ENCODE measurements at regions not wholly inside any gene's neighbourhood (a gene's known extent, or its start where the extent isn't known, plus 50 kb on each side); places are given as distances from the start of the nearest gene placed in this dataset.

GRCh38 chr4:119816473-119816872 lies 187.9 kb upstream of the PDE5A start:
- DNase-seq: no peak

GRCh38 chr4:119810001-119810400 lies 181.4 kb upstream of the PDE5A start:
- DNase-seq: peak; percentile 66

- no peak for DNase-seq
These were observed 175.8 kb upstream of the PDE5A start for GRCh38 chr4:119804404-119804803.

- DNase-seq: no peak
These were observed 168.8 kb upstream of the PDE5A start for GRCh38 chr4:119797238-119797894.

DNA sequence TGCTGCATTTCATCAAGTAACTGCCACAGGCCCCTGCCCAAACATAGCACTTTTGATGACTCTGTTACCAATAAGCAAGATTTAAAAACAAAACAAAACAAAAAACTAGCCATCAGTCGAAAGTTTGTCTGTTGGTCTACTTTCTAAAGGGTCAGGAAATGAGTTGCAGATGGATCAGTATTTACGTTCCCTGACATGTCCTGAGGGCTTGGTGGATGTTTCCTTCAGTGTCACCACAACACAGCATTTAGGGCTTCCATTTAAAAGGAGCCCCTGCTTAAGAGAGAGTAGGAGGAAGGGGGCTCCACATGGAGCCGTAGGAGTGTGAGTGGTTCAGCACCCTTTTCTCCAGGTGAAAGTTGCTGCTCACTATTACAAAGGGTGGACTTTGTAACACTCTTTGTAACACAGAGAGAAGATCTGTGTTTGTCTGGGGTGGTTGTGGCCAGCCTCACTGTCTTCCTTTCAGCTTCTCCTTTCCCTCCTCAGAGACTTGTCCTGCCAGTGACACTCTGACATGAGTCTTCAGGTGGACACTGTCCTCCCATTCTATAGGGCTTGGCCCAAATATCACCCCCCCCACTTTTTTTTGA lies 167.5 kb upstream of the PDE5A start:
- DNase-seq: no peak

DNA sequence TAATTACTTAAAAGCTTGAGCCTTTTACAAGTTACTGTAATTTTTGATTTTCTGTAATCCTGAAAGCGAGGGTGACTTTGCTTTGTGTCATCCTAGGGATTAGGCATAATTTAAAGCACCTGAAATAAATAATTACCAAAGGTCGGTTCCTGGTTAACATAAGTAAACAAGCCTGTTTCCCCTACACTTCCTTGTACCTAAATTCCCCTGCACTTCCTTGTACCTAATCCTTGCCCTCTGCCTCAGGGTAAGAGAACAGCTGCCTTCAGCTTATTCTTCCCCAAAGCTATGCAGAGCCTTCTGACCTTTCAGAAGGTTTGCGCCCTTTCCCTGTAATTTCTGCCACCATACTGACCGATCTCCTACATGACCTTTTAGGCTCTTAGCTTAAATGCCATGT lies 166.1 kb upstream of the PDE5A start:
- no peak for DNase-seq

- peak; percentile 6 for DNase-seq
These were observed 165.5 kb upstream of the PDE5A start for GRCh38 chr4:119794113-119794512.

DNA sequence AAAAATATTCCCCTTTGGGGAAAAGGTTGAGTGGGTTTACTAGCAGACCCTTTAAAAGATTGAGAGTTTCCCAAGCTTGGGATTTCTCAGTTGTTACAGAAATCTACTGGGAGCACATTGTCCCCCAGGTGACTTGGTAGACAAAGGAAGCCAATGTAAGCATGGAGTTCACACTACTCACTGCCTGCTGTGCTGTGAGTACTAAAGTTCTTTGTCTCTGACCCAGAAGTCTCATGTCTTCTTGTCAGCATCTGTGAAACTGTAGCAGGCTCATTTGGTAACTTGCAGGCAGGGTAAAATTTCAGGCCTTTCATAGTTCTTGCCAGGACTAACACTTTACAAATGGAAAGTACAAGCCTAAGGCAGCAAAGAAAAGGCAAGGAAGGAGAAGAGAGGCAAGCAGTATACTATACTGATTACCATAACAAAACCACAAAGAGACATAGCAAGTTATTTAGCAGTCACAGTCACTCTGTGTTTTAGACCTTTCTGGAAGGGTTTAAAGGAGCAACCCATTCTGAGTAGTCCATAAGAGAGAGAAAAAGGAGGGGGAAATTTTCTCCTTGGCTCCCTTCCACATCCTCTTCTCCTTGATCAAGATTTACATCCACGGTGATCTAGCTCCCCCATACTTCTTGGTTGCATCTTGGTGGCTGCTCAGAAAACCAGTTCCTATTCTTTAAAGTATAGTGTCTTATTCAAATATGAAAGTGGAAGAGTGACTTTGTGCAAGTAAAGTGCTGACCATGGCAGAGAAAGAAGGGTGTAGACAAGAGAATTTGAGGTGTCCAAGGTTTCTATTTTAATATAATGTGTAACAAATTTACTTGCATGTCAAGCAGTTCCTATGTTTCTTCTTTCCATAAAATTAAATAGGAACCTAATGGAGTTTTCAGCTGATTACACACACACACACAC lies 160.0 kb upstream of the PDE5A start:
- DNase-seq: no peak

GRCh38 chr4:119785963-119786362 lies 157.4 kb upstream of the PDE5A start:
- no peak for DNase-seq

GRCh38 chr4:119783189-119783983 lies 154.8 kb upstream of the PDE5A start:
- DNase-seq: no peak

DNA sequence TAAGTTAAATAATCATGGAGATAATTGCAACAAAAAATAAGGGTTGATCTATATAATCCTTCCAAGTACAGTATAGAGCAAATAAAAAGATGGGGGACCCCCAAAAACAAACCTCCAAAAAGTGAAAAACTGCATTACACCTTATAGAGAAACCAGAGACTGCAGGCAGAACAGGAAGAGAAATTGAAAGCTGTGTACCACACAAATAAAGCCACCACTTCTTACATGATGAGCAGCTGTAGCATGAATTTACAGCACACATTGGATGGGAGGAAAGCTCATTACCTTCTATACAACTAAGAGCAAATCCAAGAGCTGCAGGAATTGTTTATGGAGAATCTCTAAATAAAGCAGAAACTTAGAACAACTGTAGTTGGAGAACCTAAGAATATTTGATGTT lies 152.4 kb upstream of the PDE5A start:
- DNase-seq: no peak

DNA sequence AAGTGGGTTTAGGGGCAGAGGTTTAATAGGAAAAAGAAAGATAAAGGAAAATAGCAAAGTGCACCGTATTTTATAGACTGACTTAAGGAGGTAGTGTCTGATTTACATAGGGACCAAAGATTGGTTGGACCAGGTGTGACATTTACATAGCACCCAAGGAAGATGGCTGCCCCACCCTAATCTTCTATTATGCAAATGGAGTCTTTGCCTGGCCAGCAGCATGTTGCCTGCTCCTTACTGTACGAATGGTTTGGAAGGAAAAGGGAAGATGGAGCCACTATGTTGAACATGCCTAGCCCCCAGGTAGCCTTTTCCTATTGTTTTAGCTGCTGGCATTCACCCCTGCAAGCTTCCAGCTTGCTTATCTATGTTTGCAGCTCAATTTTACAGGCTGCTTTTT lies 146.2 kb upstream of the PDE5A start:
- DNase-seq: no peak

DNA sequence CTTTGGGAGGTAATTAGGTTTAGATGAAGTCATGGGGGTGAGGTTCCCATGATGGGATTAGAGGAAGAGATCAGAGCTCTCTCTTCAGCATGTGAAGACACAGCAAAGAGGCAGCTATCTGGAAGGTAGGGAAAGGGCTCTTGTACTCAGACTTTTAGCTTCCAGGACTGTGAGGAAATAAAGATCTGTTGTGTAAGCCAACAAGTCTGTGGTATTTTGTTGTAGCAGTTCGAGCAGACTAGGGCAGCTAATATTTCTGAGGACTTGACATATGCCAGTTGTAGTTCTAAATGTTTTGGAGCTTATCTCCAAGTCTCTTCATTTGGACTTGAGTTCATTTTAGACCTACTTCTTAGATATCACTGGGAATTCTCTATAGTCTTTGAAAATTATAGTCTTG lies 137.3 kb upstream of the PDE5A start:
- no peak for DNase-seq

GRCh38 chr4:119765469-119765868 lies 136.9 kb upstream of the PDE5A start:
- no peak for DNase-seq

DNA sequence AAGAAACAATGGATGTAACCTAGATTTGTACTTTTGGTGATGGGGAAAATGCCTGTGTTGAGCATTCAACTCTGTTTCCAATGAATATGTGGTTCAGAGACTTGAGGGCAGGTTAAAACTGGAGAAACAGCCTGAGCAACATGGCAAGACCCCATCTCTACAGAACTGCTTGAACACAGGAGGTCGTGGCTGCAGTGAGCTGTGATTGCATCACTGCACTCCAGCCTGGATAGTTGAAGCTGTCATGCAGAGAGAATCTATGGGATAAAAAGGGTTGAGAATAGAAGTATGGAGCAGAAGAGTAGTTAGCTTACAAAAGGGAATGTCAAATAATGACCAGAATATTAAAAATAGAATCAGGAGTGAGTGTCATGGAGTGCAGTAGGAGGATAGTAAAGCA lies 134.8 kb upstream of the PDE5A start:
- no peak for DNase-seq

DNA sequence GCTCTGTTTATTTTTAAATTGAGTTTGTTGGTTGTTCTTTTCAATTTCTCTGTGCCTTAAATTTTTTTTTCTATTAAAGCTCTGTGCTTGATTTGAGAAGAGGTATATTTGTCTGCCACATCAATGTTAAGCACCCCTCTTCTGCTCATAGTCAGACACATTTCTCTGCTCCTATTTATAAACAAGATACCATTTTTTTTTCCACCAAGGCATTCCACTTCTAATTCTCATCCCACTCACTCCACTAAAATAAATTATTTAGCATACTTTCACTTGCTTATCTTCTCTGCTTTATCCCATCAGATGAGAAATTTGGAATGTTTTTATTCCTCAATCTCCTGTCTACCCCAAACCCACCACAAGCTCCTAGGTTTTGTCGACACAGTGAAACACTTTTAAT lies 127.0 kb upstream of the PDE5A start:
- DNase-seq: no peak

GRCh38 chr4:119752936-119753335 lies 124.3 kb upstream of the PDE5A start:
- no peak for DNase-seq

DNA sequence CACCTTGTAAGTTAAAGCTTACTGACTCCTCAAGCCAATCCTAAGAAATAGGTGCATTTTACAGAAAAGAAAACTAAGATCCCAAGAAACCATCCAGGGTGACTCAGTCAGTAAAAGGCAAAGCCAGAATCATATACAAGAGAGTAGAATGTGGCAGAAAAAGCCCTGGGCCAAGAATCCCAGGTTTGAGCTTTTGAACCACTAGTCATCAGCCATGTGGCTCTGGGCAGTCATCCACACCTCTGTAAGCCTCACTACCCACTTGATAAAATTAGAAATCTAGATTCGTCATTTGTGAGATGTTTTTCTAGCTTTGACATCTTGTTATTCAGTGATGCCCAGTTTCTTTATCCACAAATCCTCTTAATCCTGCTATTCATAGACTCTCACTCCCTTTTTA lies 122.2 kb upstream of the PDE5A start:
- no peak for DNase-seq

DNA sequence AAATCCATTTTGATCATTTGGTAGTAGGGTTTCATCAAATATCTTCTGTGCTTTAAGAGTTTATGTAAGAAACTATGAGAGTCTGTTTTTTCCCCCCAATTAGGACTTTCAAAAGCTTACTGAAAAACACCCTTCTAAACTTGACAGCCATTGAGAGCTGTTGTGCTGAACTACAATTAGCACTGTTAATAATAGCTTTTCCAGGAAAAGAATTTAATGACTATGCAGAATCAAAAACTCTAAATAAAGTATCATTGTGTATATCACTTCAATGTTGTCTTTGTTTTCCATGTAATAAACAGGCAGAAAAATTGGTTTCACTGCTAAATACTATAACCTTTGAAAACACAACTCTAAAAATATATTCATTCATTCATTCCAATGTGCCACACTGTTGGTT lies 121.4 kb upstream of the PDE5A start:
- no peak for DNase-seq

DNA sequence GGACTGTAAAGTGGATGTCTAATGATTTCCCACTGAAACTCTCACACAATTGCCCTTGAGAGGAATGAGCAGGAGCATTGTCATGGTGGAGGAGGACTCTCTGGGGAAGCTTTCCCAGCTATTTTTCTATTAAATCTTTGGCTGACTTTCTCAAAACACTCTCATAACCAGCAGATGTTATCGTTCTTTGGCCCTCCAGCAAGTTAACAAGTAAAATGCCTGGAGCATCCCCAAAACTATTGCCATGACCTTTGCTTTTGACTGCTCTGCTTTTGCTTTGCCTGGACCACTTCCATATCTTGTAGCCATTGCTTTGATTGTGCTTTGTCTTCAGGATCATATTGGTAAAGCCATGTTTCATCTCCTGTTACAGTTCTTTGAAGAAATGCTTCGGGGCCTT lies 120.2 kb upstream of the PDE5A start:
- no peak for DNase-seq

DNA sequence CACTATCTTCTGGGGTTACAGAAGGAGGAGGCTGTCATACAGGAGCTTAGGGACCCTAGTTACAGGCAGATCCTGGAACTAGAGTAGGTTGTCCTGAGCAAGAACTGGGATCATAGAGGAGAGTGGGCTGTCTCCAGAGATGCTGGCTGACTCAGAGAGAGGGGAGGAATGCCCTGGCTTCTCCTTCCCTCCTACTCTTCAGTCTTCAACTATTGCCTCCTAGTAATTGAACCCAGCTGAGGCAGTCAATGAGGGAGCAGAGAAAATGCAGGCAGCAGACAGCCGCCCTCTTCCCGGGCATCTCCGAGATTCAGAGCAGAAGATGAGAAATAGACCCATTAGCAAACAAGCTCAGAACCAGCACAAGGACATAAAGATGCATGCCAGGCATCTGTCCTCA lies 118.3 kb upstream of the PDE5A start:
- DNase-seq: no peak

DNA sequence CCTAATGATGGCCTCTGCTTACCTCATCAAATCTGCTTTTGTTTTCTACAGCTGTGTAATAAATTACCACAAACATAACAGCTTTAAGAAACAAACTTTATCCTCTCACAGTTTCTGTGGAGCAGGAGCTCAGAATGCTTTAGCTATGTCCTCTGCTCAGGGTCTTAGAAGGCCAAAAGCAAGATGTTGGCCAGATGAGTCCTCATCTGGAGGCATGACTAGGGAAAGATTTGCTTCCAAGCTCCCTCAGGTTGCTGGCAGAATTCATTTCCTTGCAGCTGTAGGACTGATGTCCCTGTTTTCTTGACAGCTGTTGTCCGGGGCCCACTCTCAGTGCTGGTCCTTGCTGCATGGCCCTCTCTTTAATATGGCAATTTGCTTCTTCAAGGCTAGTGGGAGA lies 116.7 kb upstream of the PDE5A start:
- DNase-seq: no peak

GRCh38 chr4:119744580-119744979 lies 116.0 kb upstream of the PDE5A start:
- no peak for DNase-seq
